HG02884 (cell line): ENCODE measurements at regions not wholly inside any gene's neighbourhood (a gene's known extent, or its start where the extent isn't known, plus 50 kb on each side); places are given as distances from the start of the nearest gene placed in this dataset.
"Not testable (repeated sequence)": the region's sequence is repeated elsewhere in the genome, so short reads cannot be mapped to it uniquely, and the experiment has no call there.

Experiments used
- ATAC-seq: cut with Tn5 transposase; IDR thresholded peaks from one replicate; pipeline ENCODE4 v1.9.1; 2021; ENCODE audit warnings: mild to moderate bottlenecking, moderate library complexity; ENCODE audit not compliant: unreplicated experiment

GRCh38 chr5:56402266-56403220 is 169.4 kb upstream of the ANKRD55 start:
- no peak for ATAC-seq

GRCh38 chr5:56397796-56398195 is 164.7 kb upstream of the ANKRD55 start:
- not testable (repeated sequence) for ATAC-seq

DNA sequence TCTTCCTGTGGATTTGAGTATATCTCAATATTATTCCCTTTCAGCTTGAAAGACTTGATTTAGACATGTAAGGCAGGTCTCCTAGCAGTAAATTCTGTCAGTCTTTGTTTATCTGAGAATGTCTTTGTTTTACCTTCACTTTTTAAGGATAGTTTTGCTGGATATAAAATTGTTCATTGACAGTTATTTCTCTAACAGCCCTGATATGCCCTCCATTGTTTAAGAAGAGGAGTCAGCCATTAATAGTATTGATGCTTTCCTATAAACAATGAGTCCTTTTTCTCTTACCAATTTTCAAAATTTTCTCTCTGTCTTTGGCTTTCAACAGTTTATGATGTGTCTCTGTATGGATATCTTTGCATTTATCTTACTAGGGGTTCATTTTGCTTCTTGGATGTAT is 163.5 kb upstream of the ANKRD55 start:
- ATAC-seq: no peak

DNA sequence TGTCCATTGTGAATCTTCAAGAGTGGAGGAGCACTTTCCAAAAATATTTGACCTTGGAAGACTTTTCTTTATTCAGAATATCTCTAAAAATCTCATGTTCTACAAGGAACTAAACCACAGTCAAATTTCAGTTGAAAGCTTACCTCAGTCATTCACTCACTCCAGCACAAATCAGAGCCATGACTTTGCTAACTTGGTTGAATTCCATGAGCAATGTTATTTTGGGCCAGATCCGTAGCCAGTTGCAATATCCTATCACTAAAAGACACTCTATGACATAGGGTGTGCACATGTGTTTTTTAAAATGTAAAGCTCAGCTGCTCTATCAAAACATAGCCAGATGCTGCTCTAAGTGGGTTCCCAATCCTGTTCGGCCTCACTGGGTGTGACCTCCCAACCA is 156.1 kb upstream of the ANKRD55 start:
- ATAC-seq: no peak

DNA sequence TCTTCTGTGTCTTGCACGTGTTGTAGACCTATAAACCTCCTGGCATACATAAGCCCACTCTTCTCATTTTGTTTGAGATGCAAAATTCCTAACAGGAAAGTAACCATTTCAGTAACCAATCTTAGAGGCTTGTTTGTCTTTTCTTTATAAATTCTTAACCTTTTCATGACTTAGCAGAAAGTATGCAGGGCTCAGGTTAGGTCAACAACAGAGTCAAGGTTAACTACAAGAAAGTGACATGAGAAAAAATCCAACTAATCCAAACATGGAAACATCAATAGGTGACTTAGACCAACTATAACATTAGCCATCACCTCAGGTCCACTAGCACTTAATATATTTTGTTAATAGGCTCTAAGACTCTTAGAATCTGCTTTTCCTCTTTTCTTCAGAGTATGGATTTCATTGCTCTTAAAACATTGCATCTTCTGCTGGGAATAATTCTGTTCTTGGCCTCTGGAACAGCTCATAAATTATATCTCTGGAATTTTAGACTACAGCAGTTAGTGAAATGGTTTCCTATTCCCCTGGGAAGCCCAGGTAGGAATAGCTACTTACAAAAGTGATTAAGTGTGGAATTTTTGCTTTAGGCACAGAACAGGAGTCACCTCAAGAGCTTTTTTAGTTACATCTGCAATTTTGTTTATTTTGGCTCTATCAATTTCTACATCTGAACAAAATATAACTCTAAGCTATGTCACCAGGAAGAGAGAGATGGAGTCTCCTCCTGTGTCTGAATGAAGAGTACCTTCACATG is 155.3 kb upstream of the ANKRD55 start:
- ATAC-seq: no peak

DNA sequence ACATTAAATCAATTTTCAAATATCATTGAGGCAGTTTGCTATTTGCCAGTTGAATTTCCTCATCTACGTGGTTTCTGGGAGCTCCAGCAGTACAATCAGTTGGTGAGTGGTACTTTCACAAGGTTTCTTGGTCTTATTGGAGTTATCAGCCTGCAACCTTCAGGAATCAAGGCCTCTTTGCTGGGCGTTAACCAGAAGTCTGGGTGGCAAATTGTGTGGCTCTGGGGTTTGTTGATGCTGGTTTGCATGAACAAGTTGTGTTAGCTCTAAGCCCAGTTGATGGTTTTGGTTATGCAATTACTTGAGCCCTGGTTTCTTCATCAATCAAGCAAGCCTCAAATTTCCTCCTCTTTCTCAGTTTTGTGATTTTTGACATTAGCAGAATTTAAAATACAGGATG is 152.9 kb upstream of the ANKRD55 start:
- ATAC-seq: no peak

DNA sequence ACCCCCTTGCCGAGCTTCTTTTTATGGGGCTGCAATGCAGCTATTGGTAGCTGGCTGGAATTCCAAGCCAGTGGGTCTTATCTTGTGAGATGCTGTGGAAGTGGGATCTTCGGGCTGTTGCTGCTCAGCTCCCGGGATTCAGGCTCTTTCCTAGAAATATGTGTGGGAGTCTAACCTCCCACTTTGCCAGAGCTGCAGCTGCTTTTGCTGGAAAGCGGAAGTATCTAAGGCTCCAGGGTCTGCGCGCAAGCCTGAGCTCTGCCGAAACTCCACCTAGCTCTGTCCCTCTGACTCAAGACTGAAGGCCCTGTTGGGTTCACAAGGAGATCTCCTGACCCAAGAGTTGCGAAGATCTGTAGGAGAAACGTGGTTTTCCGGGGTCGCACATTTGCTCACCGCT is 151.1 kb upstream of the ANKRD55 start:
- ATAC-seq: no peak

- no peak for ATAC-seq
Measured at GRCh38 chr5:56383761-56384160, 150.6 kb upstream of the ANKRD55 start.

DNA sequence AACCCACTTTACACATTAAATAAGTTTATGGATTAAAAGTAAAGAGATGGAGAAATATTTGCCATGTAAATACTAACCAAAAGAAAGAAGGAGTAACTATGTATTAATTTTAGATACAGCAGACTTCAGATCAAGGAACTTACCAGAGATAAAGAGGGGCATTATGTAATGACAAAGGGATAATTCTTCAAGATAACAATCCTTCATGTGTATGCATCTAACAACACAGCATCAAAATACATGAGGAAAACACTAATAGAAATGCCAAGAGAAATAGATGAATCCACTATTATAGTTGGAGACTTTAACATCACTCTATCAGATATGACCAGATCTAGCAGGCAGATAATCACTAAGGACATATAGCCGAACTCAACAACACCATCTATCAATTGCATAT is 149.8 kb upstream of the ANKRD55 start:
- ATAC-seq: no peak

GRCh38 chr5:56377573-56377972 is 144.4 kb upstream of the ANKRD55 start:
- ATAC-seq: no peak

- no peak for ATAC-seq
Measured at GRCh38 chr5:56376128-56376527, 143.0 kb upstream of the ANKRD55 start.

DNA sequence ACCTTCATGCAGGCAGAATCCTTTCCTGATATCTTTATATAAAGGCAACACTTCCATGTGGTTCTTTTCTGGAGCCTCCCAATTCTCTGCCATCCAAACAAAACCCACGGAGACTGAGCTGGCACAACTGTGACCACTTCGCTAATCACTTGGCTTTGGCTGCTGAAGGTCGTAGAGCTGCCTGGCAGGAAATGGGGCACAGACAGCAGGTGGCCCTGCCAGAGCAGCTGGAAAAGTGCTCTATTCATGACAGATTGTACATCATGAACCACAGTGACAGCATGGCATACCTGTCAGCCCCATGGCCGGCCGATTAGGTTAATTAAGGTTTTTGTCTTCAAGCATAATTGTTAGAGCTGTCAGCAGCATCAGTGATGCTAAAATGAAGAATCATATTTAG is 141.9 kb upstream of the ANKRD55 start:
- no peak for ATAC-seq

- ATAC-seq: not testable (repeated sequence)
Measured at GRCh38 chr5:56372491-56372890, 139.4 kb upstream of the ANKRD55 start.

DNA sequence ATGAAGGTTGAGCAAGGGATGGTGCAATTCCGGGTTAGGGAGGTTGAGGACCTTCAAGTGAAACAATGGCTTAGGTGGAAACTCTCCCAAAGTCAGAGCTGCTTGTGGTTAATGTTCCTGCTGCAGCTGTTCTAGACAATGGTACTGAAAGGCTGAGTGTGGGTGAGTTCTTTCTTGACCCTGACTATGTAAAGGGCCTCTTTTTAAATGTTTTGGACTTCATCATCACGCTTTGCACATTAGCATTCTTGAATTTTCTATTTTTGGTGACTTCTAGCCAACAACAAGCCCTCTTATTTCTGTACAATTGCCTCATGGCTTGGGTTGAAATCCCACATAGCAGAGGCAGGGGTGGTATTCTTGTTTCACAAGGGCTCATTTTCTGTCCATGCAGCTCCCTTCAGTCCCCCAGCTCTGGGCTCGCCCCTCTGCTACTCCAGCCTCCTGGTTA is 136.3 kb upstream of the ANKRD55 start:
- no peak for ATAC-seq

- ATAC-seq: no peak
Measured at GRCh38 chr5:56367748-56368147, 134.6 kb upstream of the ANKRD55 start.

DNA sequence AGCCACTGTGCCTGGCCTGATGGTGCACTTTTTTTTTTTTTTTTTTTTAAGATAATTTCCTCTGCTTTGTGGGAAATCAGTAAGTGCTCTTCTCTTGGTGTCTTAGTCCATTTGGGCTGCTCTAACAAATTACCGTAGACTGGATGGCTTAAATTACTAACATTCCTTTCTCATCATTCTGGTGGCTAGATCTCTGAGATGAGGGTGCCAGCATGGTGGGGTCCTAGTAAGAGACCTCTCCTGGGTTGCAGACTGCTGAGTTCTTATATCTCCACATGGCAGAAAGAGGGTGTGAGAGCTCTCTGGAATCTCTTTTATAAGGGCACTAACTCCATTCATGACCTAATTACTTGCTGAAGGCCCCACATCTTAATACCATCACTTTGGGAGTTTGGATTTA is 133.9 kb upstream of the ANKRD55 start:
- no peak for ATAC-seq

DNA sequence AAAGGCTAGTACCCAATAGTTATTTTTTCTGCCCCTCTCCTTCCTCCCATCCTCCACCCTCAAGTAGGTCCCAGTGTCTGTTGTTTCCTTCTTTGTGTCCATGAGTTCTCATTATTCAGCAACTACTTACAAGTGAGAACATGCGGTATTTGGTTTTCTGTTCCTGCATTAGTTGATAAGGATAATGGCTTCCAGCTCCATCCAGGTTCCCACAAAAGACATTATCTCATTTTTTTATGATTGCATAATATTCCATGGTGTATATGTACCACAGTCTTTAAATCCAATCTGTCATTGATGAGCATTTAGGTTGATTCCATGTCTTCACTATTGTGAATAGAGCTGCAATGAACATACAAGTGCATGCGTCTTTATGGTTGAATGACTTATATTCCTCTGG is 128.3 kb upstream of the ANKRD55 start:
- no peak for ATAC-seq

GRCh38 chr5:56360816-56361215 is 127.7 kb upstream of the ANKRD55 start:
- ATAC-seq: no peak

DNA sequence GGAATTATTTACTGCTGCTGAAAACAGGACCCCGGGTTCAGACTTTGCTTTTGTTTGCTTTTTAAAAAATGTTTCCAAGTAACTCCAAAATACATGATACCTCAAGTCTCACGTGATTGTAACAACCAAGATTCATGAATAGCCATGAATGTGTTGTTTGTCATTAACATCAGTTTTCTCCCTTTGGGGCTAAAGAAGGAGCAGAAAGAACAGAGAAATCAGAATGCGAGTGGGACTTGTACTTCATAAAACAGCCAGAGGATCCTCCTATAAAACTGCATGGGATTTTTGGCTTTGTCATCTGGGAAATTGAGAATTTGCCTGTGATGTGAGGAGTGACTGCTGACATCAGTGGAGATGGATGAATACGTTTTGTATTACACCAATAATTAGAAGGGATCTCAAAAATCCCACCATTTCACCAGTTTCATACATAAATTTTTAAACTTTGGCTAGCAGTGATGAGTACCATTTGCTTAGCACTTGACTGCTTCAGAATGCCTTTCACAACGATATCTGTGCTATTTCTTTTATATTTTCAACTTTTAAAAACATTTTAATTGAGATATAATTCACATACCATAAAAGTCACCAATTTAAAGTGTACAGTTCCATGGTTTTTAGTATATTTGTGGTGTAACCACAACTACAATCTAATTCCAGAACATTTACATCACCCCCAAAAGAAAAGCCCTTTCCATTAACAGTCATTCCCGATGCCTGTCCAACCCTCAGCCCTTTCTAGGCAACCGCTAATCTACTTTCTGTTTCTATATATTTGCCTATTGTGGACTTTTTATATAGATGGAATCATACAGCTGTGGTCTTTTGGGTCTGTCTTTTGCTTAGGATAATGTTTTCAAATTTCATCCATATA is 126.9 kb upstream of the ANKRD55 start:
- ATAC-seq: no peak

DNA sequence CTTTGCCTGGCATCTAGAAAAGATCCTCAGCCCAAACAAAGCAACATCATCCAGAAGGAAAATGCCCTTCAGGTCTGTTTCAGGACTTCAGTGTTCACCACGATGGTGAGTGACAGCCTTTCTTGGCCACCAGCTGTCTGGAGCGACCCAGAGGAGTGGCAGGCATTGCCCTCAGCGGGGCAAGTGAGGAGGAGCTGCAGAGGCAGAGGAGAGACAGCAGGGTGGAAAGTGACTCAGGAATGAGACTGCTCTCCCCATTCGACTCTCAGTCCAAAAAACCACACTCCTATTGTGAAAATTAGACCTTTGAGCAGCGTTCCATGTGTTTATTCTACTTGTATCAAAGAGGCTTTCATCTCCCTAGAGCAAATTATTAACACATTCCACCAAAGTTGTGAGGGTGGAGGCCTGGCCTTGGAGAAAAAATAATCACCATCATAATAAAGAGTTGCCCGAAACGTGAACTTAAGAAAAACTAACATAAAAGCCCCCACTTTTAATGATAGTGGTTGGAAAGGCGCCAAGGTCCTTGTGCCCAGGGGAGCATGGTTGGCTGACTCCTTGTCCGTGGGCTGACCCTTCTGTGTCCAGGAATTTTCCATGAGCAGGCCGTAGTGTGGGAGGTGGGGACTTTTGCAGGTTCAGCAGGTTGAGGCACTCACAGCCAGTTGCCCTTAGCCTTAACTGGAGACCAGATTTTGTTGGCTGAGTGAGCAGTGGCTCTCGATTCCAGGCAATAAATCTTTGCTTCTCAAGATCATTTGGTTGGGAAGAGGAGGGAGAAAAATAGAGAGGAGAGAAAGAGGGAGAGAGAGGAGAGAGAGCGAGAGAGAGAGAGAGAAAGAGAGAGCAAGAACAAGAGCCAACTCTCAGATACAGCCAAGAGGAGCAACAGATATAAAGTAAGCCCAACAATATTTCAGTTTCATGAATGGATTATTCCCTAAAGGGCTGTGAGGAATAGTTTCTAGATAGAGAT is 125.9 kb upstream of the ANKRD55 start:
- no peak for ATAC-seq
